ENCODE measurements at regions not wholly inside any gene's neighbourhood (a gene's known extent, or its start where the extent isn't known, plus 50 kb on each side); places are given as distances from the start of the nearest gene placed in this dataset.

- no peak for DNase-seq (ENCODE audit: low spot score)
- POLR2A ChIA-PET (ENCODE audit: low non-redundant PET): no interaction called here
Measured at GRCh38 chr10:130611239-130611638, 475.0 kb downstream of the GLRX3 start.

GRCh38 chr10:130615457-130615856 lies 479.3 kb downstream of the GLRX3 start:
- Histone ChIP-seq H3K4me3 (ENCODE audit: low read depth, low read length, poor library complexity, severe bottlenecking) (no peak overlapping the region), H3K27ac (ENCODE audit: low read depth, low read length, poor library complexity, severe bottlenecking) (no peak overlapping the region), H3K36me3 (ENCODE audit: insufficient read depth, low read length, poor library complexity, severe bottlenecking) (no peaks in the 10 kb centered on the region), H3K4me1 (ENCODE audit: insufficient read depth, low read length, poor library complexity, severe bottlenecking) (no peaks in the 10 kb centered on the region), H3K9me3 (ENCODE audit: low read depth, low read length, poor library complexity, severe bottlenecking) (peaks cover 7% of the 10 kb centered on the region), H3K27me3 (replicated peaks; ENCODE audit: insufficient read depth, low read depth, low read length, poor library complexity) (no peaks in the 10 kb centered on the region)
- CTCF ChIA-PET: no interaction called here
- TF ChIP-seq EZH2 (IDR thresholded peaks at IDR 0.05; ENCODE audit: borderline replicate concordance, low read depth, low read length, poor library complexity, severe bottlenecking): no peak
- POLR2A ChIA-PET (ENCODE audit: low non-redundant PET): no interaction called here
- DNase-seq (ENCODE audit: low spot score): no peak
- intact Hi-C loops (cut with micrococcal nuclease; ENCODE audit: unreplicated experiment): no loop called here
- BruUV-seq (replicated peaks): no TSS peak

More at GRCh38 chr10:130611239-130611638, 475.0 kb downstream of the GLRX3 start:
- TF ChIP-seq EZH2 (IDR thresholded peaks at IDR 0.05; ENCODE audit: borderline replicate concordance, low read depth, low read length, poor library complexity, severe bottlenecking) (no peak), CTCF (conservative IDR thresholded peaks at IDR 0.05; ENCODE audit: low read depth, low read length) (no peak)
- intact Hi-C loops (cut with micrococcal nuclease; ENCODE audit: unreplicated experiment): no loop called here
- Histone ChIP-seq H3K4me3 (ENCODE audit: low read depth, low read length, poor library complexity, severe bottlenecking) (no peak overlapping the region), H3K36me3 (ENCODE audit: insufficient read depth, low read length, poor library complexity, severe bottlenecking) (no peaks in the 10 kb centered on the region), H3K4me1 (ENCODE audit: insufficient read depth, low read length, poor library complexity, severe bottlenecking) (no peaks in the 10 kb centered on the region), H3K9me3 (ENCODE audit: low read depth, low read length, poor library complexity, severe bottlenecking) (peaks cover 7% of the 10 kb centered on the region), H3K27me3 (replicated peaks; ENCODE audit: insufficient read depth, low read depth, low read length, poor library complexity) (no peaks in the 10 kb centered on the region), H3K27ac (ENCODE audit: low read depth, low read length, poor library complexity, severe bottlenecking) (no peak overlapping the region)
- CTCF ChIA-PET: no interaction called here
- BruUV-seq (replicated peaks): no TSS peak

GRCh38 chr10:130617985-130618384 lies 481.8 kb downstream of the GLRX3 start:
- TF ChIP-seq EZH2 (IDR thresholded peaks at IDR 0.05; ENCODE audit: borderline replicate concordance, low read depth, low read length, poor library complexity, severe bottlenecking): no peak
- TF ChIP-seq CTCF (conservative IDR thresholded peaks at IDR 0.05; ENCODE audit: low read depth, low read length): no peak
- Histone ChIP-seq H3K27me3 (replicated peaks; ENCODE audit: insufficient read depth, low read depth, low read length, poor library complexity) (no peaks in the 10 kb centered on the region), H3K4me3 (ENCODE audit: low read depth, low read length, poor library complexity, severe bottlenecking) (no peak overlapping the region), H3K4me1 (ENCODE audit: insufficient read depth, low read length, poor library complexity, severe bottlenecking) (no peaks in the 10 kb centered on the region), H3K27ac (ENCODE audit: low read depth, low read length, poor library complexity, severe bottlenecking) (no peak overlapping the region), H3K9me3 (ENCODE audit: low read depth, low read length, poor library complexity, severe bottlenecking) (peaks cover 1% of the 10 kb centered on the region), H3K36me3 (ENCODE audit: insufficient read depth, low read length, poor library complexity, severe bottlenecking) (no peaks in the 10 kb centered on the region)
- CTCF ChIA-PET: no interaction called here
- POLR2A ChIA-PET (ENCODE audit: low non-redundant PET): no interaction called here
- intact Hi-C loops (cut with micrococcal nuclease; ENCODE audit: unreplicated experiment): no loop called here
- no peak for DNase-seq (ENCODE audit: low spot score)
- no TSS peak for BruUV-seq (replicated peaks)

GRCh38 chr10:130618647-130619046 lies 482.5 kb downstream of the GLRX3 start:
- intact Hi-C loops (cut with micrococcal nuclease; ENCODE audit: unreplicated experiment): no loop called here
- Histone ChIP-seq H3K27ac (ENCODE audit: low read depth, low read length, poor library complexity, severe bottlenecking) (no peak overlapping the region), H3K36me3 (ENCODE audit: insufficient read depth, low read length, poor library complexity, severe bottlenecking) (no peaks in the 10 kb centered on the region), H3K9me3 (ENCODE audit: low read depth, low read length, poor library complexity, severe bottlenecking) (no peaks in the 10 kb centered on the region), H3K4me1 (ENCODE audit: insufficient read depth, low read length, poor library complexity, severe bottlenecking) (no peaks in the 10 kb centered on the region), H3K27me3 (replicated peaks; ENCODE audit: insufficient read depth, low read depth, low read length, poor library complexity) (no peaks in the 10 kb centered on the region), H3K4me3 (ENCODE audit: low read depth, low read length, poor library complexity, severe bottlenecking) (no peak overlapping the region)
- no peak for DNase-seq (ENCODE audit: low spot score)
- CTCF ChIA-PET: no interaction called here
- no peak for TF ChIP-seq CTCF (conservative IDR thresholded peaks at IDR 0.05; ENCODE audit: low read depth, low read length)
- POLR2A ChIA-PET (ENCODE audit: low non-redundant PET): no interaction called here
- no TSS peak for BruUV-seq (replicated peaks)

Data from A673 (cell line).